ENCODE measurements at regions not wholly inside any gene's neighbourhood (a gene's known extent, or its start where the extent isn't known, plus 50 kb on each side); places are given as distances from the start of the nearest gene placed in this dataset.

DNA sequence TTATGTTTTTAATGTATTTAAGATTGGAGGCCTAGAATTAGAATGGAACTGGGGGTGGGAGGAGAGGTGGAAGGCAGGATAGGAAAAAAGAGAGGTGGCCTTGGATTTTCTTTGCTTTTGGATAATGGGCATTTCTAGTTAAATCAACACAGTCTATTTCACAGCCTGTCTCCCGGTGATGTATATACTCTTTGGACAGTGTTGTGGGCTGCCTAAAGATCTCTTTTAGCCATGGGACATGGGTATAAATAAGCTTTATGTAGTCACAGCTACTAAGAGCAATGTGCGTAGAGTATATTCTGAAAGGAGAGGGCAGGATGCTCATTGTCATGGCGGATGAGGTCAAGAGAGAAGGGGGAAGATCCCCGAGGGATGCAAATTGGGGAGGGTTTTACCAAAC, 1084.4 kb upstream of the RBFOX1 start:
- Histone ChIP-seq H3K36me3 (no peaks in the 10 kb centered on the region), H3K27ac (no peak overlapping the region), H3K4me1 (no peaks in the 10 kb centered on the region), H3K4me3 (no peak overlapping the region), H3K27me3 (no peaks in the 10 kb centered on the region), H3K9me3 (no peaks in the 10 kb centered on the region)
- in situ Hi-C loops (cut with MboI; ENCODE audit: low pct_ligation_motif_present in 1 of 4, low pct_unique_long_range_greater_than_20kb in 1 of 4, low sequenced_read_pairs in 3 of 4) (no loop called here), intact Hi-C loops (cut with DNase I; ENCODE audit: low total_unique reads) (no loop called here)
- TF ChIP-seq POLR2AphosphoS5 (IDR thresholded peaks at IDR 0.05): no peak
- TF ChIP-seq, protein P1, sequence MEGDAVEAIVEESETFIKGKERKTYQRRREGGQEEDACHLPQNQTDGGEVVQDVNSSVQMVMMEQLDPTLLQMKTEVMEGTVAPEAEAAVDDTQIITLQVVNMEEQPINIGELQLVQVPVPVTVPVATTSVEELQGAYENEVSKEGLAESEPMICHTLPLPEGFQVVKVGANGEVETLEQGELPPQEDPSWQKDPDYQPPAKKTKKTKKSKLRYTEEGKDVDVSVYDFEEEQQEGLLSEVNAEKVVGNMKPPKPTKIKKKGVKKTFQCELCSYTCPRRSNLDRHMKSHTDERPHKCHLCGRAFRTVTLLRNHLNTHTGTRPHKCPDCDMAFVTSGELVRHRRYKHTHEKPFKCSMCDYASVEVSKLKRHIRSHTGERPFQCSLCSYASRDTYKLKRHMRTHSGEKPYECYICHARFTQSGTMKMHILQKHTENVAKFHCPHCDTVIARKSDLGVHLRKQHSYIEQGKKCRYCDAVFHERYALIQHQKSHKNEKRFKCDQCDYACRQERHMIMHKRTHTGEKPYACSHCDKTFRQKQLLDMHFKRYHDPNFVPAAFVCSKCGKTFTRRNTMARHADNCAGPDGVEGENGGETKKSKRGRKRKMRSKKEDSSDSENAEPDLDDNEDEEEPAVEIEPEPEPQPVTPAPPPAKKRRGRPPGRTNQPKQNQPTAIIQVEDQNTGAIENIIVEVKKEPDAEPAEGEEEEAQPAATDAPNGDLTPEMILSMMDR (IDR thresholded peaks at IDR 0.05): no peak
- no peak for TF ChIP-seq POLR2A (IDR thresholded peaks at IDR 0.05)
- TF ChIP-seq EP300 (IDR thresholded peaks at IDR 0.05; ENCODE audit: low read depth): no peak
- 79 to 85% methylated on average over 4 of the region's 4 CpGs for WGBS, 2 donors (ENCODE audit: low coverage in 1 of 2)
- DNase-seq: no peak

DNA sequence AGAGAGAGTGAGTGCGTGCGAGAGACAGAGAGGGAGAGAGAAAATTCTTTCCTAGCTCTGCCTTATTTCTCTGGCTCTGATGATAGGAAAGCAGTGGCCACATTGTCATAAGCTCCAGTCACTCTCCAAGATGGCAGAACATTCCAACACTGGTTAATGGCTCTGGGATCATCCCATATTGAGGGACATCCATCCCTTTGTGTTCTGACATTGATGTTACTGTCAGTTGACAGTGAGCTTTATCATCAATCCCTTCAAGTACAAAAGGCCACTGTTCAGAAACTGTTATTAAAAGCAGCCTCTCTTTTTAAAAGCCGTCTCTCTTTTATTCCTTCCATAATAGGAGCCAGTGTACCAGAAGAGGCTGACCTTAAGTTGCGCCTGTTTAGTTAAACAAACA, 1084.9 kb upstream of the RBFOX1 start:
- no peak for DNase-seq
- Histone ChIP-seq H3K9me3 (no peaks in the 10 kb centered on the region), H3K4me3 (no peak overlapping the region), H3K4me1 (no peaks in the 10 kb centered on the region), H3K27me3 (no peaks in the 10 kb centered on the region), H3K36me3 (no peaks in the 10 kb centered on the region), H3K27ac (no peak overlapping the region)
- intact Hi-C loops (cut with DNase I; ENCODE audit: low total_unique reads) (no loop called here), in situ Hi-C loops (cut with MboI; ENCODE audit: low pct_ligation_motif_present in 1 of 4, low pct_unique_long_range_greater_than_20kb in 1 of 4, low sequenced_read_pairs in 3 of 4) (no loop called here)
- 81 to 94% methylated on average over 4 of the region's 4 CpGs for WGBS, 2 donors (ENCODE audit: low coverage in 1 of 2)
- TF ChIP-seq POLR2AphosphoS5 (IDR thresholded peaks at IDR 0.05): no peak
- TF ChIP-seq, protein P1 (IDR thresholded peaks at IDR 0.05): no peak
- no peak for TF ChIP-seq POLR2A (IDR thresholded peaks at IDR 0.05)
- TF ChIP-seq EP300 (IDR thresholded peaks at IDR 0.05; ENCODE audit: low read depth): no peak

DNA sequence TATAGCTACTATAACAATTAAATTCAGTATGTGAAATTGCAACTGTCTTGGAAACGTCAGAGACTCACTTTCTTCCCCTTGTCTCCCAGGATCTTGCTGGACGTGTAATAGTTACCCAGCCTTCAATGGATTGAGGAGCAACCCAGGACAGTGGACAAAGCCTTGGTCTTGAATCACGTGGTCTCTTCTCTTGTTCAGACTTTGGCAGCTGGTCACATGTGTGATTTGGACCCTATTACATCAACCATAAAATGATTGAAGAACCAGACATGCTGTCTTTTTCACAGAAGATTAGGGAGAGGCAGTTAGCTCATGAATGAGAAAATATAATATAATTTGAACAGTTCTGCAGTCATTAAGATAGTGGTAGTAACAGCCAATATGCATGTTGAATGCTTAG, 1085.5 kb upstream of the RBFOX1 start:
- Histone ChIP-seq H3K27ac (no peak overlapping the region), H3K4me1 (no peaks in the 10 kb centered on the region), H3K36me3 (no peaks in the 10 kb centered on the region), H3K9me3 (no peaks in the 10 kb centered on the region), H3K27me3 (no peaks in the 10 kb centered on the region), H3K4me3 (no peak overlapping the region)
- in situ Hi-C loops (cut with MboI; ENCODE audit: low pct_ligation_motif_present in 1 of 4, low pct_unique_long_range_greater_than_20kb in 1 of 4, low sequenced_read_pairs in 3 of 4): no loop called here
- DNase-seq: no peak
- TF ChIP-seq, protein P1 (IDR thresholded peaks at IDR 0.05): no peak
- no peak for TF ChIP-seq EP300 (IDR thresholded peaks at IDR 0.05; ENCODE audit: low read depth)
- TF ChIP-seq POLR2A (IDR thresholded peaks at IDR 0.05): no peak
- TF ChIP-seq POLR2AphosphoS5 (IDR thresholded peaks at IDR 0.05): no peak
- intact Hi-C loops (cut with DNase I; ENCODE audit: low total_unique reads): no loop called here
- 11 to 70% methylated on average over 1 to 3 of the region's 3 CpGs for WGBS, 2 donors (ENCODE audit: low coverage in 1 of 2)

DNA sequence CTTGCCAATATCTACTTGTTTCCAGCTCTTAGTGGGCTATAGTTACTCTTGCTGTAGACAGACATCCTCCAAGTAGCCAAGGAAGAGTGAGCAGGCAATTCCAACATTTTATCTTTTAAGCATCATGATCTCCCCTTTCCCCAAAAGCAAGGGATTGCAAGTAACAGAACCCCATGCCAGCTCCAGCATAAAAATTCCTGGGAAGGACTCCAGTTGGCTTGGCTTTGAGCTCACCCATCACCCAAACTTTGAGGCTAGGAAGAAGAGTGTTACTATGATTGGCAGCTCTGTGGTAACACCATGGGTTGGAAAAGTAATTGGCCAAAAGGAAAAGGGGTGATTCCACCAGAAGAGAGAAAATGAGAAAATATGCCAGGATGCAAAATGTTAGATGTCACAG, 1086.4 kb upstream of the RBFOX1 start:
- intact Hi-C loops (cut with DNase I; ENCODE audit: low total_unique reads) (no loop called here), in situ Hi-C loops (cut with MboI; ENCODE audit: low pct_ligation_motif_present in 1 of 4, low pct_unique_long_range_greater_than_20kb in 1 of 4, low sequenced_read_pairs in 3 of 4) (no loop called here)
- H3K27me3 ChIP-seq: no peaks in the 10 kb centered on the region
- no peaks in the 10 kb centered on the region for H3K36me3 ChIP-seq
- H3K9me3 ChIP-seq: no peaks in the 10 kb centered on the region
- no peak for DNase-seq
- TF ChIP-seq POLR2A (IDR thresholded peaks at IDR 0.05): no peak
- no peak for TF ChIP-seq POLR2AphosphoS5 (IDR thresholded peaks at IDR 0.05)
- TF ChIP-seq, protein P1 (IDR thresholded peaks at IDR 0.05): no peak
- no peak for TF ChIP-seq EP300 (IDR thresholded peaks at IDR 0.05; ENCODE audit: low read depth)
- H3K4me3 ChIP-seq: no peak overlapping the region
- no peaks in the 10 kb centered on the region for H3K4me1 ChIP-seq
- H3K27ac ChIP-seq: no peak overlapping the region

Data from transverse colon (tissue), 4 donors.